HG03521 (cell line): ENCODE measurements at regions not wholly inside any gene's neighbourhood (a gene's known extent, or its start where the extent isn't known, plus 50 kb on each side); places are given as distances from the start of the nearest gene placed in this dataset.

Source experiments
- ATAC-seq: cut with Tn5 transposase; IDR thresholded peaks from one replicate; pipeline ENCODE4 v1.9.1; 2021; ENCODE audit warnings: mild to moderate bottlenecking, moderate library complexity; ENCODE audit not compliant: unreplicated experiment

GRCh38 chr1:82273816-82274215 lies 473.1 kb downstream of the ADGRL2 start:
- ATAC-seq: no peak

- no peak for ATAC-seq
Measured at GRCh38 chr1:82269431-82269830, 468.7 kb downstream of the ADGRL2 start.

- no peak for ATAC-seq
Measured at GRCh38 chr1:82268826-82269225, 468.1 kb downstream of the ADGRL2 start.

DNA sequence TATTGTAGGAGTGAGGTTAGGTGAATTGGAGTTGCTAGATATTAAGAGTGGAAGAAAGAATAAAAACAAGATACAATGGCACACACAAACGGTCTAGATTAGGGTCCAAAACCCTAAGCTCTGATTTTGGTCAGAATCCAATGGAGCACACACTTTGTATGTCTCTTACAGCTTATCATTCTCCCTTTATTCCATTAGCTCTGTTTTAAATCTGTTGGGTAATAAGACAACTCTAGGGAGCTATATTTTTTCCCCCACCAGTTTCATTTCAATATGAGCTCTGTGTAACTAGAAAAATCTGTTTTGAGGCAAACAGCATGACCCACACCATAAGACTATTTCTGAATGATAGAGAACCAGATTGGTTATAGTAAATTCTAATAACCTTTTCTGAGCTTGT lies 465.6 kb downstream of the ADGRL2 start:
- ATAC-seq: no peak

DNA sequence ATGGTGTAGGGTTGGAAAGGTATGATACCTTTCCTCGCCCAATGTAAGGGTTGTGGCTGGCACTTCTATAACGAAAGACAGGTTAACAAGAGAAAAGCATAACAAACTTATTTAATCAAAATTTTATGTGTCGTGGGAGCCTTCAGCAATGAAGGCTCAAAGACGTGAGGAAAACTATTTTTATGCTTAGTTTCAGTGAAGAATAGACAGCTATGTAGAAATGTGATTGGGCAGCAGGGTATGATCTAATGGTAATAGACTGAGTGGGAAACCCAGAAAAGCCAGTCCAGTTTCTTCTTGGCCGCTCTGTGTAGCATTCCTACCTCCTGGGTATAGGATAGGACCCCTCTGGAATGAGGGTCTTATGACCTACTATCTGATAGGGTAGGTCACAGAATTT lies 464.7 kb downstream of the ADGRL2 start:
- ATAC-seq: no peak

- no peak for ATAC-seq
Measured at GRCh38 chr1:82264802-82265201, 464.1 kb downstream of the ADGRL2 start.

GRCh38 chr1:82263396-82263795 lies 462.7 kb downstream of the ADGRL2 start:
- no peak for ATAC-seq

DNA sequence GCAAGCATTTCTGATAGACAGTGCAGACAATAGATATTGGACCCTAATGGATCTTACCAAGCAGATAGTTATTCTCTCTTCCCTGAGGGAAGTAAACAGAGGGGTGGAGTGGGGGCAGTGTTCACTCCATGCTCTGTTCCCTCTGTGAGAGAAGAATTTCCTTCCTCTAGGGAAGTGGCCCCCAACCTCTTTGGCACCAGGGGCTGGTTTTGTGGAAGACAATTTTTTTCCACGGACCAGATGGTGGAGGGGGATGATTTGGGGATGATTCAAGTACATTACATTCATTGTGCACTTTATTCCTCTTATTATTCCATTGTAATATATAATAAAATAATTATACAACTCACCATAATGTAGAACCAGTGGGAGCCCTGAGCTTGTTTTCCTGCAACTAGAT lies 459.9 kb downstream of the ADGRL2 start:
- no peak for ATAC-seq

- no peak for ATAC-seq
Measured at GRCh38 chr1:82260051-82260450, 459.3 kb downstream of the ADGRL2 start.

- ATAC-seq: no peak
Measured at GRCh38 chr1:82258887-82259286, 458.2 kb downstream of the ADGRL2 start.

DNA sequence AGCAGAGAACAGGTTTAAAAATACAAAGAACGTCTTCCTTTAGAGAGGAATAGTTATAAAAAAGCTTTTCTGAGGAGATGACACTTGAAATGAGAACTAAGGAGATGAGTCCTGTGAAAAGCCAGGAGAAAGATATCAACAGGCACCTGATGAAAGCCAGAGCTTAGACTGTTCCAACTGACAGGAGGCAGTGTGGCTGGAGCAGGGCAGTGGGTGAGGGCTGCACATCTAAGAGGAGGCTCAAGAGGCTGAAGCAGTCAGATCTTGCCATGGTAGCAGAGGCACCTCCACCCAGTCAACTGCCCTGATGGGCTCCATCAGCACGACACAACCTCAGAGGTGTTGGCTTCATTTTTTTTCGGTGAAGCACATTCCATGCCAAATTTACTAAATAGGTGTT lies 445.3 kb downstream of the ADGRL2 start:
- ATAC-seq: no peak

DNA sequence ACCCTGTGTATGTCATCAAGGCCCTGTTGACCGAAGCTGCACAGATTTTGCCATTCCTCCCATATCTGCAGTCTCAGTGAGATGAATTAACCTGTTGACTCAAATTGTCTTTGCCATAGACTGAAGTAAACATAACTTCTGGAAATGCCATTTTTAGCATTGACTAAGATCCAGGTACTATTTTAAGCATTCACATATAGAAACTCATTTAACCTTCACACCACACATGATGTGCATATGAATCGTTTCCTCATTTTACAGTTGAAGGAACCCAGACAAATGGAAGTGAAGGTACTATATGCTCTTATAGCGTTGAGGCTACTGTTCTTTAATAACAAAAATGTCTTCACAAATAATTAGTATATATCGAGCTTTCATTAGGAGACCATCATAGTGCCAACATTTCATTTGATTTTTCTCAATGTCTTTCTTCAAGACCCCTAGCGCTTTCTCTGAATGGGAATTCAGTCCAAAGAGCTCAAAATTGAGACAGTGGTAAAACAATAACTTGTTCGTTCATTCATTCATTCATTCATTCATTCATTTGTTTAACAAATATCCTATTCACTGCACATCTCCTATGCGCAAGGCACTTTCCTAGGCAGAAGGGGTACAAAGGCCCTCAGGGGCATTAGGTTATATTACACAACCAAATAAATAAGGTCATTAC lies 444.7 kb downstream of the ADGRL2 start:
- ATAC-seq: no peak

GRCh38 chr1:82240571-82240970 lies 439.8 kb downstream of the ADGRL2 start:
- ATAC-seq: no peak

DNA sequence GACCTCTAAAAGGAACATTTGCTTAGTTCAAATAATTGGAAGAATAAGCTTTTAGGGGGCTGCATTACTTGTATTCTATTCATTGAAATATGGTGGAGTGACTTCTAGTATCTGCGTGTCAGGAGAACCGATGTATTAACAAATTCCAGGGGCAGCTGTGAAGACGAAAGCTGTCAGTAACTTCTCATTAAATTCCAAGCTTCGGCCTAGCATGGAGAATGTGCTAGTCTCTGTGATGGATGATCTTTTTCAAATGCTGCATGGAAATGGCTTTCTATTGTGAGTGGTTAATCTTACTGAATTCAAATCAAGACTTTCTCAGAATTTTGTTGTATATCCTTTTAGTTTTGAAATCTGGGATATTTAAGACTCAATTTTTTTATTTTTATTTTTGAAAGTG lies 429.9 kb downstream of the ADGRL2 start:
- ATAC-seq: no peak

DNA sequence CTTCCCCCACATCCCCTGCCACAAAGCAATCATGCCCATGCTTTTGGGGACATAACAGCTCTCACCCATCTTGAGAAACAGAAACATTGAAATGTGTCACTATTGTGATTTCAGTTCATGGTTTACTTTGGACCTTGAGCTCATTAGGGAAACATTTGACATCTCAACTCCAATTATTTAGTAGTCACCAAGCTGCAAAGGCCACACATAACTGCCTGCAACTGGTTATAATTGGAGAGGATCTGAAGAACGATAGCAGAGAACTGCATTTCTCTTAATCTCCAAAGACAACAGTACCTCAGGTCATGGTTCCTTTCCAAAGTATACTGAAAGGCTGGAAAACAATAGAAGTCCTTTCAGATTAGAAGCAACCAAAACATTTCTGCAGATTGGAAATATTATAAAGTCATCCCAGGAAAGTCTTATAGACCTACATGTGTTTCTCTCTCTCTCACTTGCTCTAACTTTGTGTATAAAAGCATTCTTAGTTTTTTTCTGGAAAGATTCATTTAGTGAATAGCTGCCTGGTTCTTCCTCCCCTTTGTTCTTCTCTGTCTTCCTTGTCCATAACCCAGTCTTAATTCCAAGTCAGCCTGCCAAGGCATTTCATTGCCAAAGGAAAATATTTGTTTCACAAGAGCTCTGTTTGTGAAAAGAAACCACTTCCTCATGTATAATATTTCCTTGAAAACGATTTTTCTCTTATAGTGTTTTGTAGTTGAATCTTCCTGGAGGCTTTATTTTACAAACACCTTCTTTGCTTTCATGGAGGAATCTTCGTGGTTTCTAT lies 426.8 kb downstream of the ADGRL2 start:
- no peak for ATAC-seq

DNA sequence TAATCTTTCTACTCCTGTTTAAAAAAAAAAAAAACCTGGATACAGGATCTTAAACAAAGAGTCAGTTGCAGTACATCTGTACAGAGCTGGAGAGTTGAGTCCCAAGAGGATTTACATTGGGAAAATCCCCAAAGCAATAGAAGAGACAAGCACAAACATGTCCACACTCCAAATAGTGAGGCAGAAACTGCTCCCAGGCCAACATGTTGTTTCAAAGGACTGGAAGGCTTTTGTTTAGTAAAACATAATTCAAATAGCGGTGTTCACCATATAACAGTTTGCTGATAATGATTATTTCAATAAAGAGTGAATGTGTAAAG lies 425.4 kb downstream of the ADGRL2 start:
- ATAC-seq: no peak

DNA sequence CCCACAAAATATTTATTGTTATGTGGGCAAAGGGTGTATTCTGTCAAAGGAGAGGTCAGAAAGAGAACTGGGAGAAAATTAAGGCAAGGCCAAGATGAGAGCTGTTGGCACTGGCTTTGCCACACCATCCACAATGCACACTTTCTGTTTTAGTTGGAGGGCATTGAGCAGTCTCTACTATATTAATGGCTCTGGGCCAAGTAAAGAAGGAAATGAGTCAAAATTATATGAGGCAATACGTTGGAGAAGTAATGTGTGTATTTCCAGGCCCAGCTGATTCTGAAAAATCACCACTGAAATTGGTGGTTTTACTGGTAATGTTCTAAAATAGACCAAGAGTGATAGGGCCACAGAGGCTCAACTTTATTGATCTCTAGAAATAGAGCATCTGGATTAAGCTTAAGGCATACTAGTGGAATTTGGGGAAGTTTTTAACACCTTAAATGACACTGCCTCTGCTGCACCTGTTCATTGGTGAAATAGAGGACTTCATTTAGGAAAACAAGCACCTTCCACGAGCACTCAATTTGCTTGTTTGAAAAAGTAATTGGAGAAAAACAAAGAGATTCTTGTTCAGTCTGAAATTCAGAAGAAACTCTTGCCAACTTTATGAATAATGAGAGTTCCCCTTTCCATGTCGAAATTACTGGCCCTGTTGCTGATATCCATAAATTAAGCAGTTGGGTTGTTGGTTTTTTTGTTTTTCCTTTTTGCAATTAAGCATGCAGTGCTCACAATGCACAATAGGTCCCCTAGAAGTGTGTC lies 424.9 kb downstream of the ADGRL2 start:
- no peak for ATAC-seq

GRCh38 chr1:82223091-82223490 lies 422.4 kb downstream of the ADGRL2 start:
- no peak for ATAC-seq

- ATAC-seq: no peak
Measured at GRCh38 chr1:82221721-82222120, 421.0 kb downstream of the ADGRL2 start.

DNA sequence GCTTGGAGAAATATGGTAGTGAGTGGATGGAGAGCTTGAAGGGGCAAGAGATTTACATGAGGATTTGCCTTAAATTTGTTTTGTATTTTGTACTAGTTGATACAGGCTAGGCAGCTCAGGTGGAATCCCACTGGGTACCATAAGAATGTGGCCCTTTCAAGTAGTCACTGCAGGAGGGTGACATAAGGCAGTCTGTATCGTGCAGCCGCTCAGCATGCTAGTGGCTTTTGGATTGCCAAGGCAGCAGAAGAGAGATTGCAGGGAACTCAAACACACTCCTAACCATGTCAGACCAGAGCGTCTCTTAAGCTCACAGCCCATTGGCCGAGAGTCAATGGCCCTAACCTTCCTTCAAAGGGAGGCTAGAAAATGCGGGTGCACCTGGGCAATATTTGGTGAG lies 420.0 kb downstream of the ADGRL2 start:
- ATAC-seq: no peak

- ATAC-seq: no peak
Measured at GRCh38 chr1:82219841-82220240, 419.1 kb downstream of the ADGRL2 start.

- ATAC-seq: no peak
Measured at GRCh38 chr1:82218846-82219245, 418.1 kb downstream of the ADGRL2 start.
